ENCODE measurements at regions not wholly inside any gene's neighbourhood (a gene's known extent, or its start where the extent isn't known, plus 50 kb on each side); places are given as distances from the start of the nearest gene placed in this dataset.

GRCh38 chr20:20933142-20933958, 172.8 kb downstream of the LINC00237 start:
- DNase-seq (ENCODE audit: low spot score): no peak

GRCh38 chr20:20932156-20932555, 174.0 kb downstream of the LINC00237 start:
- no peak for DNase-seq (ENCODE audit: low spot score)

GRCh38 chr20:20931632-20932031, 174.5 kb downstream of the LINC00237 start:
- DNase-seq (ENCODE audit: low spot score): no peak

GRCh38 chr20:20931024-20931423, 175.1 kb downstream of the LINC00237 start:
- no peak for DNase-seq (ENCODE audit: low spot score)

DNA sequence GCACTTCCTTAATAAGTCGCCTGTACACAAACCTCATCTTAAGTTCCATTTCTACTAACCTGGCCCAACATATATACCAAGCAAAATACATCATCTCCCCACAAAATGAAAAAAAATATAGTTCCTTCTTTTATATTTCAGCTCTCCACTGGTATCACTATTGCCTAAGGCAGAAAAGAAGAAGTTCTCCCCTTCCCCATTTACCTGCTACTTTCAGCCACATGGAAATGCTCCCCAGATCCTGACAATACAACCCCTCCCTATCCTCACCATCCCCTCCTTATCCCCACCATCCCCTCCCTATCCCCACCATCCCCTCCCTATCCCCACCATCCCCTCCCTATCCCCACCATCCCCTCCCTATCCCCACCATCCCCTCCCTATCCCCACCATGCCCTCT, 175.7 kb downstream of the LINC00237 start:
- DNase-seq (ENCODE audit: low spot score): no peak

- no peak for DNase-seq (ENCODE audit: low spot score)
Observed at GRCh38 chr20:20929341-20929740, 176.8 kb downstream of the LINC00237 start.

DNA sequence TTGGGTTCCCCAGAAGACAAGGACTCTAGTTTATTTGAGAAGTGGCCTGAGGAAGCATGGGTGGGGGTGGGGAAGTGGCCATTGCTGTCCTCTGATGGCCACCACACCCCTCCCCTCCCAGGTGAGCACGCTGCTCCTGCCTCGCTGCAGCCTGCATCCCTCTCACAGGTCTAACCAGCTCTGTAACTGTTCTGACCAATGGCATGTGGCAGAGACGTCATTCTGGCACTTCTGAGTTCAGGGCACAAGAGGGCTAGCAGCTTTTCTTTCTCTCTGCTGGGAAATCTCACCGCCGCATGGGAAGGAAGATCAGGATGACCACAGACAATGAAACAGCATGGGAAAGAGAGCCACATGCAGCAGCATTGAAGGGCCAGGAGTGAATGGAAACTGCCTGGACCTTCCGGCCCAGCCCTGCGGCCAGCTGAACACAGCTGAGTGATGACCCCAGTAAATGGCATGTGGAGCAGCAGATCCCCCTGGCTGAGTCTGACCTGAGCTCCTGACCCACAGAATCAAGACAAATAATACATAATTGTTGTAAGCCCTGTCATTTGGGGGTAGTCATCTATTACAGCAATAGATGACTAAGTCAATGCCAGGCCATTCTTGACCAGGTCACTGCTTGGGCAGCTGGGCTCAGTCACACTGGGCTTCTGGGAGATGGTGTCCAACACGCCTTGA, 179.8 kb downstream of the LINC00237 start:
- DNase-seq (ENCODE audit: low spot score): no peak

- no peak for DNase-seq (ENCODE audit: low spot score)
Observed at GRCh38 chr20:20920433-20920832, 185.7 kb downstream of the LINC00237 start.

DNA sequence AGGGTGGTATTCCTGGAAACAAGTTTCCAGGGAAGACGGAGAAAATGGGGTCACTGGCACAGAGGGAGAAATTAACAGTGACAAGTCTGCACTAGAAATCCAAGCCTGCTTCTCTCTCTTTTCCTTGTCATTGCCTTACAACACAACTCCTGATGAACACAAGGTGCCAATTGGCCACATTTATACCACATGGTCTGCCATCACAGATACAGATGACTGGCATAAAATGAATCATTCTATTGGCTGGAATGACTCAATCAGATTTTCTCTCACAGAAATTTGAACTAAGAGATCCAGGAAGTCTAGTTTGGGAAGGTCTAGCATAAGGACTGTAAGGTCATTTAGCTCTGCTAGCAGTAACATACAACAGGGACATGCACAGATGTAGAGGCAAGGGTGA, 190.3 kb downstream of the LINC00237 start:
- no peak for DNase-seq (ENCODE audit: low spot score)

DNA sequence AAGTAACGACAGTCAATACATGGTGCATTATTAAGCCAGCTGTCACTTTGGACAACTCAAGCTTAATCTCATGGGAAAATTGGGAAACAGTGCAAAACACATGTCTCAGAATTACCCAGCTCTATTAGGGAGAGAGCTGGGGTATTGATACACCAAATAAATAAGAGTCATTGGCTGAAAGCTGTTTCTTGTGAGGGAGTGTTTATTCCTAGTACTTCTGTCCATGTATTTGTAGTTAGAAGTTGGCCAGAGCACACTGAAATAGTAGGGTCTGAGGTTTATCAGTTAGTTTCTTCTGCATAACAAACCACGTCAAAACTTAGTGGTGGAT, 192.0 kb upstream of the RALGAPA2 start:
- DNase-seq (ENCODE audit: low spot score): no peak

DNA sequence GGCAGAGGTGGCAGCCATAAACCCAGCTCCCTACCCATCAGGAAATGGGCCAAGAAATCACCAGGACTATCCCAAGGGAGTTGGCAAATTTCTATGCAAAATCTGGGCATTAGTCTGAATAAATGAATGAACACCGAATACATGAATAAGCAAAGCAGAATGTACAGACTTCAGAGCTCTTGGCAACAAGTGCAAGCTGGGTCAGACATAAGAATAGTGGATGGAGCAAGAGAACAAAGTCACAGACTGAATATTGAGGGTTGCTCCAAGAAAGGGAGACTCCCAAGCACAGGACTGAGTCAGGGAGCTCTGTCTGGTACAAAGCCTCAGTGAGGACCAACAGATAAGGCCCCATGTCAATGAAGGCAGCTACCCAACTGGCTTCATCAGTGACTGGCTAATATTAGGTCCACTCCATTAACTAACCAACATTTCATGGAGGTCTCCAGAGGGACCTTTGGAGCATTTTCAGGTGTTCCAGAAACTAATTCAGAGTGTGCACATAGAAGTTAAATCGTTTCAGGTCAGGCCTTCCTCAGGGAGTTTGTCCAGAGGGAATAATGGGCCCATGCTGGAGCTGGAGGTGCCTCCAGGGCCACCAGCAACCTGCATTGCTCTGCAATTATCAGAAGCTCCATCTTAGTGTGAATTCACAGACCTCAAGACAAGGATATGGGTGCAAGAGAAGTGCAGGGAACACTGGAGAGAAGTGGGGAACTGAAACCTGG, 191.5 kb upstream of the RALGAPA2 start:
- DNase-seq (ENCODE audit: low spot score): no peak

GRCh38 chr20:20897922-20898321, 185.5 kb upstream of the RALGAPA2 start:
- no peak for DNase-seq (ENCODE audit: low spot score)

GRCh38 chr20:20897145-20897544, 184.7 kb upstream of the RALGAPA2 start:
- no peak for DNase-seq (ENCODE audit: low spot score)

DNA sequence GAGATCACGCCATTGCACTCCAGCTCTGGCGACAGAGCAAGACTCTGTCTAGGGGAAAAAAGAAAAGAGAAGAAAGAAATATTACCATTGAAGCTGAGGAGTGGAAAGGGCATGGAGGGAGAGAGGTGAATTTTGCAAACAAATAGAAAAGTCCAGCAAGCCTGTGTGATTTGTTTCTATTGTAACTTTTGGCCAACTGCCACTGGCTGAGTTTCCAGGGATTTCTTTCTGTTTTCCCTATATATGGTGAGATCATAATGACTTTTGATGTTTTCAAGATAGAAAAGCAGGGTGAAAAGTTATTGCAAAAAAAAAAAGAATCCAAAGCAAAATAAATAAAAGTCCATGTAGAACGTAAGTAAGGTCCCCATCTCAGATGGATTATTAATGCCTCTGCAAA, 184.2 kb upstream of the RALGAPA2 start:
- no peak for DNase-seq (ENCODE audit: low spot score)

DNA sequence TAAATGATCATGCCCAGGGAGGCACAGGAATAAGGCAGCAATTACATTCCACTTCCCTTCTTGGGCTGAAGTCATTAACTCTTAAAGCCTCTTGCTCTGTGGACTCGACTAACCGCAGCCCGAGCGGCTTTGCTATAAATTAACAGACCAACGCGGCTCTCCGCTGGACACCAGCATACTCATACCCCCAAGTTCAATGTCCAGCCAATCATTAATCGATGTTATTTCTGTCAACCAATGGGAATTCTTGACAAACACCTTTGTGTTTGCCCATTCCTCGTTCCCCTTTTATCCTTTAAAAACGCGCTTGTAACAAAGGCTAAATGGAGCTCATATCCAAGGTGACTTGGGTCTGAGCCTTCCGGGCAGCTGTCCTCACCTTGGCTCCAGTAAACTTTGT, 183.1 kb upstream of the RALGAPA2 start:
- DNase-seq (ENCODE audit: low spot score): no peak

DNA sequence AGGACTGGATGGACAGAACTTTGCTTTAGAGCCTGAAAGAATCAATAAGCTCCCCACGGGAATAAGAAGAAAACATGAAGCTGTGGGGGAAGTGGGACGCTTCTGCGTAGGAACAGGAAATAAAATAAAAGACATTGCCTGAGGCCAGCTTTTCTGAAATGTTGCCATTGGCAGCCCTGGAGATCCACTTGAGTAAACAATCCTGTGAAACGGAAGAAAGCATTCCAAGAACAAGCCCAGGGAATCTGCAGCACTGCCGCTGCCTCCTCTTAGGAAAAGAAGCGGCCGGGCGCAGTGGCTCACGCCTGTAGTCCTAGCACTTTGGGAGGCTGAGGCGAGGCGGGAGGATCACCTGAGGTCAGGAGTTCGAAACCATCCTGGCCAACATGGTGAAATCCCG, 182.3 kb upstream of the RALGAPA2 start:
- DNase-seq (ENCODE audit: low spot score): no peak

GRCh38 chr20:20894280-20894679, 181.8 kb upstream of the RALGAPA2 start:
- DNase-seq (ENCODE audit: low spot score): no peak

DNA sequence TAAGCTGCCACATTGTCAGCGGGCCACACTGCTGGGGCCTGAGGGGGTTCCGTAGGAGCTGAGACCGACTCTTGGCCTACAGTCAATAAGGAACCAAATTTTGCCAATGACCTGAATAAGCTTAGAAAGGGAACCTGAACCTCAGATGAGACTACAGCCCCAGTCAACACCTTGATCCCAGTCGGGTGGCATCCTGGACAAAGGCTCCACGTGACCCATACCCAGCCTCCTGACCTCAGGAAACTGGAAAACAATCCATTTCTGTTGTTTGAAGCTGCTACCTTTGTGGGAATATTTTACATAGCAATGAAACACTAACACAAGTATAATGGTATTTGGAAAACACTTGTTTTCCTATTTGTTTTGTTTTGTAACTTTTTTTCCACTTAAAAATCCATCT, 179.9 kb upstream of the RALGAPA2 start:
- no peak for DNase-seq (ENCODE audit: low spot score)

DNA sequence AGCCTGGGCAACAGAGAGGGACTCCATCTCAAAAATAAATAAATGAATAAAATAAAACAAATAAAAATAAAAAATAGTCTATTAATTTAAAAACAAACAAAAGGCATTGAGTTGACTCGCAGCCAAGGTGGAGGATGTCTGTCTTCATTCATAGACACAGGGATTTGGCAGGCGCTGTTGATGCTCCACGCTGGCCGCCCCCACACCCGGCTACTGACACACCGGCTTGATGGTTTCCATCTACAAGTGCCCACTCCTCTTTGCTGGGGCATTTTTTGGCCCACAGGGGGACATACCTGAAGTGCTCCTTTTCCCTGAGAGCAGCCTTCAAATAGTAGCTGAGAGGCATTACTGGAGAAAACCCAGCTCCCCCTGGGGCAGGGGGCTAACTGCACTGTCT, 178.3 kb upstream of the RALGAPA2 start:
- DNase-seq (ENCODE audit: low spot score): no peak

DNA sequence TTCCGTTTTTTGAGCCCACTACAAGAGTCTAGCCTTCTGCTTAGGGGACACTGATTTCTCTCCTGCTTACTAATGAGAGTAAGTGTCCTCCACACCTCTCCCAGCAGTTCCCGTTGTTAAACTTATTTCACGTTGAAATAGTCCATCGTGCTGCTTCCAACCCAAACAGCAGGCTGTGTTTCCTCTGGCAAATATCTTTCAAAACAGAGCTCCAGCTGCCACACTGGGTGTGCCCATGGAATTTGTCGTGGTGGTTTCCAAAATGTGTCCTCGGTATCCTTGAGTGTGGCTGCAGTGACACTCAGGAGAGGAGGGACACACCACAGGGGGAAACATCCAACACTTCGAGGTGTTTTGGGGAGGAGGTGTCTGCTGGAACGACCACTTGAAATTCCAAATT, 176.5 kb upstream of the RALGAPA2 start:
- DNase-seq (ENCODE audit: low spot score): no peak

GRCh38 chr20:20888266-20888656, 175.8 kb upstream of the RALGAPA2 start:
- DNase-seq (ENCODE audit: low spot score): no peak

- DNase-seq (ENCODE audit: low spot score): no peak
Observed at GRCh38 chr20:20887593-20888265, 175.3 kb upstream of the RALGAPA2 start.

GRCh38 chr20:20881808-20882207, 169.4 kb upstream of the RALGAPA2 start:
- DNase-seq (ENCODE audit: low spot score): no peak

Measured in GM03348 (cell line).